ENCODE measurements at regions not wholly inside any gene's neighbourhood (a gene's known extent, or its start where the extent isn't known, plus 50 kb on each side); places are given as distances from the start of the nearest gene placed in this dataset.

DNA sequence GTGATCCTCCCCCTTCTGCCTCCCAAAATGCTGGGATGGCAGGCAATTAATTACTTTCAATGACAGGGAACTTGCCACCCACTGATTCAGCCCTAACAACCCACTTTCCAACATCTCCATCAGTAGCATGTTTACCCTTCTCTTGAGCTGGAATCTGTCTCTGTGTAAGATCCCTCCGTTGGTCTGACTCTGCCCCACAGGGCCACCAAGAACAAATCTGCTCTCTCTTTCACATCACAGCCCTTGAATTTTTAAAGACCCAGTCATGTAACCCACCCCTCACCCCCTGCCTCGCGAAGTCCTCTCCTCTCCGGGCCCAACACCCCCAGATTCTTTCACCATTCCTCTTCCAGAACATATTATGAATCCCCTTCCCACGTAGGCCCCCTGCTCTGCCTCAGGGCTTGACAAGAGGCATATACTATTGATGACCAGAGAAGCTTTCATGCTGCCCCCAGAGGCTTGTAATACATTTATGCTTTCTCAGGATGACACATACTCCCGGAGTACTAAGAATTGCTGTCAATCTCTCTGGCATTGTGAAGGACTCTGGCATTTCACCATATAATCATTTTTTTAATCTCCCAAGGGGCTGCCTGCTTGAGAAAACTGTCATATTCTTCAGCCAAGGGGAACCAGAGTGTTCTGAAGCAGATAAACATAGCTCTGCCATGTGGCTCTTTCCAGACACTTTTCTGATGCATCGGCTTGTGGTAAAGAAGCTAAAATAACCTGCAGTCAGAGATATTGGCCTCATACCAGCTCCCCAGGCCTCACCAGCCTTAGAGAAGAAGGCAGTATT is 179.2 kb upstream of the AUTS2 start:
- TF ChIP-seq EZH2 (IDR thresholded peaks at IDR 0.05): no peak
- TF ChIP-seq POLR2AphosphoS5 (IDR thresholded peaks at IDR 0.05; ENCODE audit: borderline replicate concordance, low read depth, low read length): no peak
- TF ChIP-seq FOXP2 (optimal IDR thresholded peaks at IDR 0.05; ENCODE audit: control extremely low read depth, extremely low read length, insufficient read depth): no peak
